ENCODE measurements at regions not wholly inside any gene's neighbourhood (a gene's known extent, or its start where the extent isn't known, plus 50 kb on each side); places are given as distances from the start of the nearest gene placed in this dataset.

- DNase-seq = no peak
Measured at GRCh38 chr2:118223992-118224894, 136.0 kb downstream of the INSIG2 start.

- no peak for DNase-seq
Measured at GRCh38 chr2:118223511-118223991, 135.3 kb downstream of the INSIG2 start.

- no peak for DNase-seq
Measured at GRCh38 chr2:118222672-118223421, 134.6 kb downstream of the INSIG2 start.

- no peak for DNase-seq
Measured at GRCh38 chr2:118222273-118222594, 134.0 kb downstream of the INSIG2 start.

- peak in 1 of 2 experiments; percentile 58 for DNase-seq
Measured at GRCh38 chr2:118221536-118222272, 133.4 kb downstream of the INSIG2 start.

- DNase-seq = no peak
Measured at GRCh38 chr2:118219611-118220010, 131.3 kb downstream of the INSIG2 start.

- DNase-seq = no peak
Measured at GRCh38 chr2:118216224-118216623, 128.0 kb downstream of the INSIG2 start.

GRCh38 chr2:118209727-118210126 lies 121.5 kb downstream of the INSIG2 start:
- DNase-seq = no peak

GRCh38 chr2:118207889-118208288 lies 119.6 kb downstream of the INSIG2 start:
- DNase-seq = no peak

GRCh38 chr2:118202707-118203303 lies 114.5 kb downstream of the INSIG2 start:
- DNase-seq = peak in 1 of 2 experiments; percentile 30

- no peak for DNase-seq
Measured at GRCh38 chr2:118198268-118198667, 110.0 kb downstream of the INSIG2 start.

GRCh38 chr2:118197011-118197675 lies 108.9 kb downstream of the INSIG2 start:
- DNase-seq = no peak

GRCh38 chr2:118190474-118190873 lies 102.2 kb downstream of the INSIG2 start:
- no peak for DNase-seq

GRCh38 chr2:118186858-118187254 lies 98.6 kb downstream of the INSIG2 start:
- DNase-seq = no peak

GRCh38 chr2:118186110-118186857 lies 98.0 kb downstream of the INSIG2 start:
- peak; percentile 19 to 82 for DNase-seq

GRCh38 chr2:118185210-118186109 lies 97.2 kb downstream of the INSIG2 start:
- peak in 1 of 2 experiments; percentile 51 for DNase-seq

GRCh38 chr2:118183381-118183780 lies 95.1 kb downstream of the INSIG2 start:
- no peak for DNase-seq

- DNase-seq = no peak
Measured at GRCh38 chr2:118179445-118179844, 91.2 kb downstream of the INSIG2 start.

GRCh38 chr2:118177884-118178283 lies 89.6 kb downstream of the INSIG2 start:
- DNase-seq = no peak

- DNase-seq = no peak
Measured at GRCh38 chr2:118177318-118177717, 89.0 kb downstream of the INSIG2 start.

All from SW 1271 (cell line).